ENCODE measurements at regions not wholly inside any gene's neighbourhood (a gene's known extent, or its start where the extent isn't known, plus 50 kb on each side); places are given as distances from the start of the nearest gene placed in this dataset.

DNA sequence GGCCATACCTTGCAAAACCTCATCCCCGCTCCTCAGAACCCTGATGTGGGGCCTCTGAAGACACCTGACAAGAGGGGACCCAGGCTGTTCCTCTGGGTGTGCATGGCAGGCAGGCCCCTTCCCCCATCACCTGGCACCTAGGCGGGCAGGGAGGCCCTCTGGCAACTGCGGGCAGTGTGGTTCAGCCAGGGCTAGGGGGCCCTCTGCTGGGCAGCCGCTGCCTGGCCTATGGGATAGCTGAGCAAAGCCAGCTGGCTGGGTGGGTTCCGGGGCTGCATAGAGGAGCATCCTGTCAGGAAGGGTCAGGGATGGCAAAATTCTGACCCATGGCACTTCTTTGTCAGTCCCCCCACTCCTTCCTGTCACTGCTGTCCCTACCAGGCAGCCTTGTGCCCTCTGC lies 228.7 kb upstream of the ASIC2 start:
- TF ChIP-seq, protein P1, sequence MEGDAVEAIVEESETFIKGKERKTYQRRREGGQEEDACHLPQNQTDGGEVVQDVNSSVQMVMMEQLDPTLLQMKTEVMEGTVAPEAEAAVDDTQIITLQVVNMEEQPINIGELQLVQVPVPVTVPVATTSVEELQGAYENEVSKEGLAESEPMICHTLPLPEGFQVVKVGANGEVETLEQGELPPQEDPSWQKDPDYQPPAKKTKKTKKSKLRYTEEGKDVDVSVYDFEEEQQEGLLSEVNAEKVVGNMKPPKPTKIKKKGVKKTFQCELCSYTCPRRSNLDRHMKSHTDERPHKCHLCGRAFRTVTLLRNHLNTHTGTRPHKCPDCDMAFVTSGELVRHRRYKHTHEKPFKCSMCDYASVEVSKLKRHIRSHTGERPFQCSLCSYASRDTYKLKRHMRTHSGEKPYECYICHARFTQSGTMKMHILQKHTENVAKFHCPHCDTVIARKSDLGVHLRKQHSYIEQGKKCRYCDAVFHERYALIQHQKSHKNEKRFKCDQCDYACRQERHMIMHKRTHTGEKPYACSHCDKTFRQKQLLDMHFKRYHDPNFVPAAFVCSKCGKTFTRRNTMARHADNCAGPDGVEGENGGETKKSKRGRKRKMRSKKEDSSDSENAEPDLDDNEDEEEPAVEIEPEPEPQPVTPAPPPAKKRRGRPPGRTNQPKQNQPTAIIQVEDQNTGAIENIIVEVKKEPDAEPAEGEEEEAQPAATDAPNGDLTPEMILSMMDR (IDR thresholded peaks at IDR 0.05), result no peak
- TF ChIP-seq POLR2AphosphoS5 (IDR thresholded peaks at IDR 0.05), result no peak
- TF ChIP-seq POLR2A (IDR thresholded peaks at IDR 0.05), result no peak
- TF ChIP-seq EP300 (IDR thresholded peaks at IDR 0.05), result no peak
